ENCODE measurements at regions not wholly inside any gene's neighbourhood (a gene's known extent, or its start where the extent isn't known, plus 50 kb on each side); places are given as distances from the start of the nearest gene placed in this dataset.

- DNase-seq (ENCODE audit: low read depth), result no peak
These were observed 336.3 kb upstream of the NFE2L3 start for GRCh38 chr7:25815711-25816110.

DNA sequence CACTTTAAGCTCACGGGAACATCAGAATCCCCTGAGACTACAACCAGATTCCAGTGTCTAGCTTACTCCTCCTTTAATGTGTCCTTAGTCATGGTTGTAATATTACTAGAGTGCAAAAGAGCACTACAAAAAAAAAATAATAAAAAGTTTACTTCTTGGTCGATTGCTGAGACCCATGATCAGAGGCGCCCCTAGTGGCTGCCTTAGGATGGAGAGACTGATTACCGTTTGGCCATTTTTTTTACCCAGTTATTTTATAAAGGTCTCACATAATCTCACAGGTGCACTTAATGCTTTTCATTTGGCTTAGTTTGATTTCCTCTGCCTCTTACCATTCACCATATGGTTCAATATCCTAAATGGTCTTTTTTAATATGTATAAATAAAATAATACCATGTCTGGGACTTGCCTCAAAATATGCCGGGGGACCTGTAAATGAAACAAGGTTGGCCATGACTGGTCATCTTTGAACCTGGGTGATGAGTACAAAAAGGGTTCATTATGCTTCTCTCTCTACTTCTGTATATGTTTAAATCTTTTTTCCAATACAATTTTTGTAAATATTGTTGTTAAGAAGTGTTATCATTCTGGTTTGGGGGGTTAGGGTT lies 331.5 kb upstream of the NFE2L3 start:
- DNase-seq (ENCODE audit: low read depth), result no peak

GRCh38 chr7:25821225-25821624 lies 330.8 kb upstream of the NFE2L3 start:
- DNase-seq (ENCODE audit: low read depth), result no peak

DNA sequence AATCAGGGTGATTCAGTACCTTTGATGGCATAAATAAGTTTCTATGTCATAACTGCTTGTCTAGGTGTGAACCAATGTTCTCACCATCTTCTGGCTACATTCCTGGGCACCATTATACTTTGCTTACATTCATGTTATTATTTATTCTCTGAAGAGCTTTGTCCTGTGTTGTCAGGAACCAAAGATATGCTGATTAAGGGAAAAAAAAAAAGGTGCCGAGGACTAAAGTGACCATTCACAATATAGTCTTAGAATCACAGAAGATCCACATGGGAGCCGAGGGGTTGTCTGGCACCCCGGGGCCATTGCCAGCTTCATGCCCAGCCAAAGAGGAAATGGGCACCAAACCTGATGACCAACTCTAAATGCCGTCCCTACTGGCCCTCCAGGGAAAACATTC lies 329.2 kb upstream of the NFE2L3 start:
- DNase-seq (ENCODE audit: low read depth), result no peak

GRCh38 chr7:25823571-25823970 lies 328.4 kb upstream of the NFE2L3 start:
- no peak for DNase-seq (ENCODE audit: low read depth)

DNA sequence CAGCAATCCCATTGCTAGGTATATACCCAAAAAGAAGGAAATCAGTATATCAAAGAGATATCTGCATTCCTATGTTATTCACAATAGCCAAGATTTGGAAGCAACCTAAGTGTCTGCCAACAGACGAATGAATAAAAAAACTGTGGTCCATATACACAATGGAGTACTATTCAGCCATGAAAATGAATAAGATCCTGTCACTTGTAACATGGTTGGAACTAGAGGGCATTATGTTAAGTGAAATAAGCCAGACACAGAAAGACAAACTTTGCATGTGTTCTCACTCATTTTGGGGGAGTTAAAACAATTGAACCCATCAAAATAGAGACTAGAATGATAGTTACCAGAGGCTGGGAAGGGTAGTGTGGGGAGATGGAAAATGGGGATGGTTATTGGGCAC lies 323.5 kb upstream of the NFE2L3 start:
- no peak for DNase-seq (ENCODE audit: low read depth)

- no peak for DNase-seq (ENCODE audit: low read depth)
These were observed 322.3 kb upstream of the NFE2L3 start for GRCh38 chr7:25829663-25830062.

DNA sequence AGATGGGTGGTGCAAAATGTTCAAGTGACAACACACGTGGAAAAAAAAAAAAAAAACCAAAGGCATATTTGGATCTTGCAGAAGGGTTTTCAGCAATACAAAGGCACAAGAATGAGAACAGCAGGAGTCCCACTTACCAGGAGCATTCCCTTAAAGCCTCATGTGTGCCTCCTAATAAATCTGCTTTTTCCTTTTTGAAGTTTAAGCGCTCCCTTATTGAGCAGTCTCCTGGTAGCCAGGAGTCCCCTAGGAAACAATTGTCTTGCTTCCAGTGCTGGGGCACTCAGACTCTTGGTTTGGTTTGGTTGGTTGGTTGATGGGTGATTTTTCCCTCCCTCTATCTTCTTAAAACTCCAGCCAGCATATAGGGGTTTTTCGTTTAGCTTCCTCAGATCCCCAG lies 321.8 kb upstream of the NFE2L3 start:
- no peak for DNase-seq (ENCODE audit: low read depth)

DNA sequence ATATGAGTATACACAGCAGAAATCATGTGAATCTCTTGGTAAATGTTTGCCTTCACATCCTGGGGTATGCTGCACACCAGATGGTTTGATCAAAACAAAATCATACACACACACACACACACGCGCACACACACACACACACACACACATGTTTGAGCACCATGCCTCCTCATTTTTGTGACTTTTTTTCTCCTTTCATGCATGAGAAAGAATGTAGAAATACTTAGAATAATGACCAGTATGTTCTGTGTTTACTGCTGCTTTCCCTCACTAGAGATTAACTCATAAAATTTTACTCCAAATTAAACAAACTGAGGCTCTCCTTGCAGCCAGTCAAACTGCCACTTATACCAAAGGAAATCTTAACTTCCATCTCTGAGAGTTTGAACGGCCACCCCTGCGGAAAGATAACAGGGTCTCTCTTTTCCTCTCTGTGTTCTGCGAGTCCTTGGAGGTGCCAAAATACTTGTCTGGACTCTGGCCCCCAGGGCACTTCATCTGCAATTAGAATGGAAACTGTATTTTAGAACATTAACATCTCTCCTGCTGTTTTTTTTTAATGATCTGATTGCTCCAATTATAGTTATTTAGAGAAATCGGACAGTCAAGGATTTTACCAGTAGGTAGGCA lies 320.8 kb upstream of the NFE2L3 start:
- no peak for DNase-seq (ENCODE audit: low read depth)

GRCh38 chr7:25831831-25832411 lies 320.1 kb upstream of the NFE2L3 start:
- no peak for DNase-seq (ENCODE audit: low read depth)

GRCh38 chr7:25832456-25832855 lies 319.5 kb upstream of the NFE2L3 start:
- no peak for DNase-seq (ENCODE audit: low read depth)

GRCh38 chr7:25832929-25833328 lies 319.1 kb upstream of the NFE2L3 start:
- no peak for DNase-seq (ENCODE audit: low read depth)

- DNase-seq (ENCODE audit: low read depth), result no peak
These were observed 317.9 kb upstream of the NFE2L3 start for GRCh38 chr7:25834050-25834449.

DNA sequence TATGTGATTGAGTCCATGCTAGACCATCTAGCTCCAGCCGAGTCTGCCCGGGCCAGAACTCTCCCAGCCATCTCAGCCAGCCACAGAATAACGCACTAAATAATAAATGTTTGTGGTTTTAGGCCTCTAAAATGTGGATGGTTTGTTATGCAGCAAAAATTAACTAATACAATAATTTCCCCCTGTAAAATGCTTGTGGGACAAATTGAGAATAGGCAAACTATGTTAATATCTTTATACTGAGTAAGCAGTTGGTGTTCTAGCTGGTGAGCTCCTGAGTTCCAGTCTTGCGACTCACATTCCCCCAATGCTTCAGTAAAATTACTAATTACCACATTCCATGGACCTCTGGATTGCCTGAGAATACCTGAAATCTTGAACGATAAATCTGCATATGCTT lies 316.8 kb upstream of the NFE2L3 start:
- no peak for DNase-seq (ENCODE audit: low read depth)

DNA sequence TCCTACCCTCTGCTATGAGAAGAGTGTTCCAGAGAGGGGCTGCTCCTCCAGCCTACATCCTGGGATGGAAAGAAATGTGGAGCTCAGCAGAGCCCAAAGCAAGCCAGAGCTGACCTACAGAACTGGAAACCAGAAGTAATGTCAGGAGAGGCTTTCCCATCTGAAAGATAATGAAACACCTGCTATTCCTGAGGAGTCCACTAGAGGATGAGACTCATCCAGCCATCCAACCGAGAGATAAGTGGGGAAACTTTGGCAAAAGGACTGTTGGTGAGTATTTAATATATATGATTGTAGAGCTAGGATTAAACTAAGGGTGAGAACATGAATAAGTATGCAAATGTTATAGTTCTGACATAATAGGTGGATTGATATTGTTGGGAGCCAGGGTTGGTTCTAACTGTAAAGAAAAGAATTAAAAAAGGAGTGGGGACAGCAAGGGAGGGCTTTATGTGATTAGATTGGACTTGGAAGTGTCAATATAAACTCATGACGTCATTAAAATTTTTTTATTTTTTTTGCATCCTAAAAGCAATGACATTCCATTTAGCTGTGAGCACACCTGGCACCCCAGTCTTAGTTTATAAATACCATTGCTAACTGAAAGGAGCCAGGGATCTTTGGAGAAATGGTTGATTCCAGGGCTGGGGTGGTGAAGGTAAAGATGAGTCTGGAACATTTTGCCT lies 312.8 kb upstream of the NFE2L3 start:
- DNase-seq (ENCODE audit: low read depth), result no peak

- no peak for DNase-seq (ENCODE audit: low read depth)
These were observed 311.7 kb upstream of the NFE2L3 start for GRCh38 chr7:25840209-25840792.

DNA sequence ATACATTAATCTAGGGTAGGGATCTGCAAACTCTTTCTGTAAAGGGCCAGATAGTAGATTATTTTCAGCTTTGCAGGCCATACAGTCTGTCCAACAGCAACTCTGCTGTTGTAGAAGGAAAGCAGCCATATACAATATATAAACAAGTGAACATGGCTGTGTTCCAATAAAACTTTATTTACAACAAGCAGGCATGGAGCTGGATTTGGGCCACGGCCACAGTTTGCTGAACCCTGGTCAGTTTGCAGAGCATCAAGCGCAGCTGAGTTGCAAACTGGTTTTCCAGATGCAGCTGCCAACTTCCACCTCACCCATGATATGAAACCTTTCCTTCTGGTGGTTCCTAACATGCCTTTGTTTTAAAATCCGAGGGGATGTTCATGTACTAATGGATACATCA lies 310.4 kb upstream of the NFE2L3 start:
- no peak for DNase-seq (ENCODE audit: low read depth)

DNA sequence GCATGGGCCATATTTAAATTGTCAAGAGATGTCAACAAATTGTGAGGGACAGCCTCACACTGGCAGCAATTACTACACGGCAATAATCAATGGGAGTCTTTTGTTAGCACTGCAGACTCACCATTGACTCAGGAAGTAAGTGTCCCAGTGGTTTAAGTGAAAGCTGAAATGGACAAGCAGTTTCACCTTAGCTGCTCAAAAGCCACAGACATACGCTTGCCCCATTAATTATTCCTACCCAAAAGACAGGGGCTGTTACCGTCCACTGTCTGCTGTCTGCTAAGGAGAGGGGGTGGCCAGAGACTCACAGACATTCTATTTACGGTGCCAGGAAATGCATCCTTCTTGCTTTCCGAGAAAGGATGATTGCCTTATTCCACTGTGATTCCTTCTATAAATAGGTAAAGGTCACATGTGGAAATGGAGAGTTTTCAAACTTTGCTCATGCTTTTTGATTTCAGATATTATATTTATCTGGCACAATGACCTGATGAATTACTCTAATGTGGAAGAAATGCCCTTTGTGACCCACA lies 309.7 kb upstream of the NFE2L3 start:
- no peak for DNase-seq (ENCODE audit: low read depth)

DNA sequence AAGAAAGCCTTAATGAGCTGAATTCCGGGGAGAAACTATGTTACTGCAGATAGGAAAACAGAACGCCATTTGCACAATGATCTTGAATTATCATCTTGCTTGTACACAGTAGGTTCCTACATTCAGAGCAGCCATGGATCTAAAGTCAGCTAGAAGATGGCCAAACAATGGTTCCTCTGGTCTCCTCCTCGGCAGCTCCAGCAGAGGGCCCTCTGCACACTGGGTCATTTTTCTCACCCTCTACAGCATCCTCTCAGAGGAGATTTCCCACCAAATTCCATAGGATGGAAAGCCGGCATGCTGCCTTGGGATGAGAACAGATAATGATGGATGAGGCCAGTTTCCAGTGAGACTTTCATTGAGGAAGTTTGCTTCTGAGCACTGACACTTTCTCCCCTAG lies 308.5 kb upstream of the NFE2L3 start:
- no peak for DNase-seq (ENCODE audit: low read depth)

- DNase-seq (ENCODE audit: low read depth), result no peak
These were observed 307.7 kb upstream of the NFE2L3 start for GRCh38 chr7:25844102-25844870.

GRCh38 chr7:25845464-25845863 lies 306.5 kb upstream of the NFE2L3 start:
- DNase-seq (ENCODE audit: low read depth), result no peak

DNA sequence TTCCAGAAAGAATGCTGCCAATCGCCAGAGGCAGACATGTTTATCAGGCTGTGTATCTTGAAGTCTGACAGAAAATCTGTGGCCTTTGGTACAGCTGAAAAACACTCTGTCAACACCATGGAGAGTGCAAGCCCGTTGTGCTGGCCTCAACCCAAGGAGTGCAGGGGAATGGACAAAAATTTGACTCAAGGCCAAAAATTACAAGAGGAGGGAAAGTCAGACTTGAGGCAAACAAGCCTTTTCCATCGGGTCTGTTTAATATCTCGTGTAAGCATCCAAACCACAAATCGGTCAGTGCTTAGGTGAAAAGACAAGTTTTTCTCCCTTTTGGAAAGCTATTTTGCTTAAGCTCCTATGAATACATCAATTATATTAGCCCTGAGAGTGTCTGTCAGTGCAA lies 305.3 kb upstream of the NFE2L3 start:
- no peak for DNase-seq (ENCODE audit: low read depth)
